ENCODE measurements at regions not wholly inside any gene's neighbourhood (a gene's known extent, or its start where the extent isn't known, plus 50 kb on each side); places are given as distances from the start of the nearest gene placed in this dataset.

- no peak for DNase-seq (ENCODE audit: low read depth)
Observed at GRCh38 chr12:60137513-60137912, 541.7 kb downstream of the SLC16A7 start.

- DNase-seq (ENCODE audit: low read depth): no peak
Observed at GRCh38 chr12:60138526-60138925, 542.7 kb downstream of the SLC16A7 start.

DNA sequence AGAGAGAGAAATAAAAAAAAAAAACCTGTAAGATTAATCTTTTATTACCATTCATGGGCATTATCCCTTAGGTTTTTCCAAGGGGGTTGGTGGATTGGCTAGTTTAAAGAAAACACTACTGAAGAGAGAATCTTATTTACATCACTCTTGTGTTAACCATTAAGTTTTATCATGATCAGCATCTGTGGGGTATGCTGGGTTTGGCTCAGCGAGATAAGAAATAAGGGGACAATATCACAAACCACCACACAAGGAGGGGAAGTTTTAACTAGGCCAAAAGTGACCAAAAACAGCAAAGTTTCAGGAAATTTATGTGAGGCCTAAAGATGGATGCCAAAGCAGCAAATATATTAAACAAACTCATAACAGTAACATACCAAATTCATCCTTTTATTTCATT lies 548.6 kb downstream of the SLC16A7 start:
- DNase-seq (ENCODE audit: low read depth): no peak

DNA sequence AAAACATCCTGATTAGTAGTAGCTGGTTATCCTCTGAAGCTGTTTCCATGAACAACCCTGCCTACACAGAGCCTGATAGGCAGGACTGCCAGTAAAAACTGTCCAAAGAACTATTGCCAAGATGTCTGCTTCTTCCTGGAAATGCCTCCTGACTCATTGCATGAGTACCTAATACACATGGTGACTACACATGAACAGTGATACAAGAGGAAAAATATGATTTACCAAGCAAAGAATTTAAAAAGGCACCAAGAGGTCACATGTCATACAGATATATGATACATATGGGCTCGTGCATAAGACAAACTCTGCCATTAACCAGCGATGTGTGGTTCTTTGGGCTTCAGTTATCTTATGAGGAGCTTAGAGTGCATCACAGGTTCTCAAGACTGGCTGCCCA lies 552.3 kb downstream of the SLC16A7 start:
- DNase-seq (ENCODE audit: low read depth): peak; percentile 42

GRCh38 chr12:60148831-60149230 lies 553.0 kb downstream of the SLC16A7 start:
- peak; percentile 46 for DNase-seq (ENCODE audit: low read depth)

GRCh38 chr12:60152756-60153155 lies 556.9 kb downstream of the SLC16A7 start:
- no peak for DNase-seq (ENCODE audit: low read depth)

DNA sequence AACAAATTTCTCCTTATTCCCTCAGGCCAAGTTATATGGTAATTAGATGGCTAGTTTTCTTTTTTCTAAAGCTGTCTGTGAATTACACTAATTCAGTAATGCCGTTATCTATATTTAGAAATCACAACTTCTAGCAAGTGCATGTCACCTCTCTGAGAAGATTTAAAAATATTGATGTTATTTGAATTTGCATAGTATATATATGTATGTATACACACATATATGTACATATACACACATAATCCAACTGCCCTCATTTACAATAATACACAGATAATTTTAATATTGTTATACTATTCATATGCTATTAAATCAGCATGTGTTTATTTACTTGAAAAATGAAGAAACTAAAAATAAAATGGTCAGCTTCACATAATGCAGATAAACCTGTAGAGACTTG lies 563.9 kb downstream of the SLC16A7 start:
- no peak for DNase-seq (ENCODE audit: low read depth)

DNA sequence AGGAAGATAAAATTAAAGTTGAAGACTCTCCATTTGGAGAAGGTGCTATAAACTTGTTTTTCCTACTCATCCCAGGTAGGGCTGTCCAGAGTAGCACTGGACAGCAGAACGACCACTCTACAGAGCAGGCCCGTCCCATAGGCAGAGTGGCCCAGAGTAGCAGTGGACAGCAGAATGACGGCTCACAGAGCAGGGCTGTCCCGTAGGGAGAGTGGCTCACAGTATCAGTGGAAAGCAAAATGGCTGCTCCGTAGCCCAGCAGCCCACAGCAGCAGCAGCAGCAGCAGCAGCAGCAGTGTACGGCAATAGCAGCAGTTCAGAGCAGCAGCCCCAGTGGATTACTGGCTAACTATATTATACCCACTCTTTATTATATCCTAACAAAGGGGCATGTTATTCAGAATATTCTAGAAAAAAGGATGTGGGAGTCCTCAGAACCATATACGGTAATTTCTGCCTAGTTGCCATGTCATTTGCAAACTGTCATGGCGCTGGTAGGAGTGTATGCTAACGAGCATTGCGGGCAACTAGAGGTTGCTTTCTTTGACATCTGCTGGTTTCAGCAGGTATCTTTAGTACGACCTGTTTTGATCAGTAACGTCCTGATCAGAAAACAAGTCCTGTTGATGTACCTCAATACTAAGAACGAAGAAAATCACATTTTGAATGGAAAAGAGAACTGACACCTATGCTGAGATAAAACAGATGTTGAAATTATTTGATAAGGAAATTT lies 567.3 kb downstream of the SLC16A7 start:
- DNase-seq (ENCODE audit: low read depth): peak; percentile 40

- DNase-seq (ENCODE audit: low read depth): no peak
Observed at GRCh38 chr12:60165781-60166180, 570.0 kb downstream of the SLC16A7 start.

DNA sequence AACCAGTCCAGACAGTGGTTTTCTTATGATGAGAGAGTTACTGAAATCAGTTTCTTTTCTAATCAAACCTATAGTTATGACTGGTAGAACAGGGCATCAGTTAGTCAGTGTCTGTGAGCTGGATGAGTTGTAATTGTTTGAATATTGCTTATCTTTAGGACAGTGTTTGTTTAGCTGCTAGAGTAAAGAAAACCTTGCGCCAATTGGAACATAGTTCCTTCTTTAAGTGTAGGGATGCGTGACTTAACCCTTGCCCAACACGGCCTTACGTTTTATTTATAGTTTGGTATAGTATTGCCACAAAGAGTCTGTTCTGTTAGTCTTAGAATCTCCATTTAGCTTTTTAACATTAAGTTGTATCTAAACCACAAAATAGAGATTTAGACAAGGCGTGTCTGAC lies 572.6 kb downstream of the SLC16A7 start:
- no peak for DNase-seq (ENCODE audit: low read depth)

- DNase-seq (ENCODE audit: low read depth): no peak
Observed at GRCh38 chr12:60169904-60170303, 574.1 kb downstream of the SLC16A7 start.

DNA sequence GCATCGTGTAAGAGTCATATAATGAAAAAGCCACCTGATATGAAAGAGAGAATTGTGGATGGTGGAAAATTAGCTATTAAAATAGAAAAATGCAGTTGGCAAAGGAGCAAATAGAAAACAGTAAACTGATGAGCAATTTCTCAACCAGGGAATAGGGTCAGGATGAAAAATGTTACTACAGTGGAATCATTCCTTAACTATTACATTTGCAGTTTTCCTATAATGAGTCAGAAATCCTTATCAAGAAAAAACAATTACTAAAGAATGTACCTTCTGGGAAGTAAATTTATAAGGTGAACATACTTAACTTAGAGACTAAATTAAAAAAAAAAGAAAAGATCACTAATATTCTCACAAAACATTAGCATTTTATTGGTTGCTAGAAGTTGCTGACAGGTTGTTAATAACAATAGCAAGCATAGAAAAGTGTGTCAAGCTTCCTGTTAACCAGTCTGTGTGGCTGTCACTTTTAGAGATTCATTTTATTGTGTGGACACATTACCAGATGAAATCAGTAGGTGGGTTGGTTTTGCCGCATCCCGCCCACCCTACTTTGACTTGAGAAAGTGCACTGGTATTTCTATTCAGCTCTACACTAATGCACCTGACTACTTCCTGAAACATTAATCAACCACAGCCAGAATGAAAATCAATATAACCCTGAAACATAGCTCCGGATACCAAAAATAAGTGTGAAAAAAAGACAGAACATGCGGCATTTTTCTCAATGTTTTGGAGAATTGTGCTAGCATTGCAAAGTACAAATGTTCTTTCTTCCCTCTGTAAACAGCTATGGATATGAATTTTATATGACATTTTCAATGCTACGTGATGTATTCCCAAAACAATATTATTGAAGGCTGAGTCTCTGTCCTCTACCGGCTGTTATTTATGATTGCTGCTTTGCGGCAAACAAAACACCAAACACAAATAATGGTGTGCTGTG lies 576.7 kb downstream of the SLC16A7 start:
- DNase-seq (ENCODE audit: low read depth): no peak

GRCh38 chr12:60173224-60174170 lies 577.7 kb downstream of the SLC16A7 start:
- DNase-seq (ENCODE audit: low read depth): peak; percentile 30

- no peak for DNase-seq (ENCODE audit: low read depth)
Observed at GRCh38 chr12:60174476-60174875, 578.6 kb downstream of the SLC16A7 start.

DNA sequence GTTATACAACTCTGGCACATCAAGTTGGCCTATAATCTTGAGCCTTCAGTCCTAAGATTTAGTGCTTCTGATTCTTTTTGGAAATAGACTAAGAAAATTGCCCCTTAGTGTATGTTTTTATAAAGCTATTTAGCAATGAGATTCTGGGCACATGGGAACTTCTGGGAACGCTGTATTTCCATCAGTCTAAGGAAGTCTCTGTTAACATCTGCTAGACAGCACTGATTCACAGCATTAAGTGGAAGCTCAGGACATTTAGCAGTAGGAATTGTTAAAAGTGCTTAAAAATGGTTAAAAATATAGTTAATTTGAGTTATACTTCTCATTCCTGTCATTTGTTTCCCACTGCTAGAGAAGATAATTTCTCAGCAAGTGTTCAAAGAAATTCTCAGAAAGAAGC lies 579.1 kb downstream of the SLC16A7 start:
- no peak for DNase-seq (ENCODE audit: low read depth)

- no peak for DNase-seq (ENCODE audit: low read depth)
Observed at GRCh38 chr12:60176891-60177290, 581.1 kb downstream of the SLC16A7 start.

GRCh38 chr12:60180298-60180697 lies 584.5 kb downstream of the SLC16A7 start:
- no peak for DNase-seq (ENCODE audit: low read depth)

GRCh38 chr12:60182354-60182753 lies 586.5 kb downstream of the SLC16A7 start:
- no peak for DNase-seq (ENCODE audit: low read depth)

DNA sequence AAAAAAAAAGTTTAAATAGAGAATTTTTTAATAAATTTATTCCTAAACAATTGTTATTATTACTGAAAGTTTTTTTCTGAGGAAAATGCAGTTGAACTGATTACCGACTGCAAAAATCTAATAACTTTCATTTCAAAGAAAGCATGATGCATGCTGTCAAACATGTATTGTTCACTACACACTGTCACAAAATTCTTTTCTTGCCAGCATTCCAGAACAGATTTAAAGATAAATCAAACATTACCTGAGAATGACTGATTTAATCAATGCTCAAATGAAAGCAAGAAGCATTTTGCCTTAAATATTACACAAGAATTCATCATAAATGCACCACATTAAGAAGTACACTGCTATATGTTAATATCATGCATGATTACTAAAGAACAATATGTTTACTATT lies 588.3 kb downstream of the SLC16A7 start:
- no peak for DNase-seq (ENCODE audit: low read depth)

DNA sequence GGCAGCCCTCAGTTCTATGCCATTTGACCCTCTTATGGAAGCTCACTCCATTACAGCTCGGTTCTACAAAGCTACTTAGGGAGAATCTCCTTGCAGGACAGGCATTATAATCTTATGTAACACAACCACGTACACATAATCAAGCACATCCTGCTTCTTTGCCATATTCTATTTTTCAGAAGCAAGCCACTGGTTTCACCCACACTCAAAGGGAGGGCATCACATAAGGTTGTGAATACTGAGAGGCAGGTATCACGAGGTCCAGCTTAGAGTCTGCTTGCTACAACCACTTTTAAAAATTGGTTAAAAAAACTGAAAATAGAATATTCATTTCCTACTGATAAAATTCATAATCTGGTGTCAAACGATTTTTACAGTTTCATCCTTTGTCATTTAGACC lies 589.2 kb downstream of the SLC16A7 start:
- DNase-seq (ENCODE audit: low read depth): no peak

GRCh38 chr12:60191271-60191670 lies 595.4 kb downstream of the SLC16A7 start:
- DNase-seq (ENCODE audit: low read depth): no peak
